Osteocyte (in vitro differentiated cells): ENCODE measurements at regions not wholly inside any gene's neighbourhood (a gene's known extent, or its start where the extent isn't known, plus 50 kb on each side); places are given as distances from the start of the nearest gene placed in this dataset.
"Not testable (repeated sequence)": the region's sequence is repeated elsewhere in the genome, so short reads cannot be mapped to it uniquely, and the experiment has no call there.

Experiments used
- DNase-seq: peaks from one replicate; pipeline ENCODE4 v3.0.0; 2021; ENCODE audit warnings: mixed read lengths; ENCODE audit not compliant: unreplicated experiment; ENCODE audit errors: extremely low spot score
- H3K27ac Mint-ChIP-seq: one replicate; pipeline ENCODE4 v1.8.0; 2021; ENCODE audit warnings: mild to moderate bottlenecking, mixed read lengths; ENCODE audit not compliant: unreplicated experiment
- H3K27me3 Mint-ChIP-seq: one replicate; pipeline ENCODE4 v1.8.0; 2021; ENCODE audit warnings: mixed read lengths; ENCODE audit not compliant: unreplicated experiment
- H3K36me3 Mint-ChIP-seq: one replicate; pipeline ENCODE4 v1.8.0; 2021; ENCODE audit warnings: mixed read lengths; ENCODE audit not compliant: unreplicated experiment
- H3K4me1 Mint-ChIP-seq: one replicate; pipeline ENCODE4 v1.8.0; 2021; ENCODE audit warnings: mixed read lengths; ENCODE audit not compliant: unreplicated experiment
- H3K4me3 Mint-ChIP-seq: one replicate; pipeline ENCODE4 v1.8.0; 2021; ENCODE audit warnings: mild to moderate bottlenecking, moderate library complexity, mixed read lengths; ENCODE audit not compliant: unreplicated experiment
- H3K9me3 Mint-ChIP-seq: one replicate; pipeline ENCODE4 v1.8.0; 2021; ENCODE audit warnings: mixed read lengths; ENCODE audit not compliant: unreplicated experiment
- TF ChIP-seq, protein P1 (sequence below): fragments of 200-600 bp; sonication (generic); IDR thresholded peaks from 2 replicates; pipeline ENCODE4 v1.5.0; 2021; ENCODE audit warnings: antibody characterized with exemption, mild to moderate bottlenecking, moderate library complexity

DNA sequence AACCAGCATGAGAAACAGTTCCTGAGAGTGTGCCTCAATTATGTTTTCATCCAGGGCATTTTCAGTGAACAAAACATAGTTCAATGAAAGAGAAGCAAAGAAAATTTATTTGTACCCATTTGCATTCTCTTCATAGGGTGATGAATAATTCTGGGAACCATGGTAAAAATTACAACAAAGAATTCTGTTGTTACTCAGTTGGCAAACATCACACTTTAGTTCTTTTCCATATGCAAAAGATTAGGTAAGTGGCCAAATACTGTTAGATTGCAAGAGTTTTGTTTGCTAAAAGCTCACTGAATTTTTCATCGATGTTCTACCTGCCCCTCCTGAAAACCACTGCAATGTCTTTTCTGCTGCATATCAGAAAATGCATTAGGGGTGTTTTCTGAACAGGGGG lies 132.4 kb upstream of the RGS6 start:
- Mint-ChIP-seq H3K36me3 (no peaks in the 10 kb centered on the region), H3K27ac (no peak overlapping the region), H3K4me1 (peaks cover 6% of the 10 kb centered on the region), H3K27me3 (peaks cover 4% of the 10 kb centered on the region), H3K9me3 (no peaks in the 10 kb centered on the region), H3K4me3 (no peak overlapping the region)
- TF ChIP-seq, protein P1, sequence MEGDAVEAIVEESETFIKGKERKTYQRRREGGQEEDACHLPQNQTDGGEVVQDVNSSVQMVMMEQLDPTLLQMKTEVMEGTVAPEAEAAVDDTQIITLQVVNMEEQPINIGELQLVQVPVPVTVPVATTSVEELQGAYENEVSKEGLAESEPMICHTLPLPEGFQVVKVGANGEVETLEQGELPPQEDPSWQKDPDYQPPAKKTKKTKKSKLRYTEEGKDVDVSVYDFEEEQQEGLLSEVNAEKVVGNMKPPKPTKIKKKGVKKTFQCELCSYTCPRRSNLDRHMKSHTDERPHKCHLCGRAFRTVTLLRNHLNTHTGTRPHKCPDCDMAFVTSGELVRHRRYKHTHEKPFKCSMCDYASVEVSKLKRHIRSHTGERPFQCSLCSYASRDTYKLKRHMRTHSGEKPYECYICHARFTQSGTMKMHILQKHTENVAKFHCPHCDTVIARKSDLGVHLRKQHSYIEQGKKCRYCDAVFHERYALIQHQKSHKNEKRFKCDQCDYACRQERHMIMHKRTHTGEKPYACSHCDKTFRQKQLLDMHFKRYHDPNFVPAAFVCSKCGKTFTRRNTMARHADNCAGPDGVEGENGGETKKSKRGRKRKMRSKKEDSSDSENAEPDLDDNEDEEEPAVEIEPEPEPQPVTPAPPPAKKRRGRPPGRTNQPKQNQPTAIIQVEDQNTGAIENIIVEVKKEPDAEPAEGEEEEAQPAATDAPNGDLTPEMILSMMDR, result no peak
- DNase-seq, result no peak

DNA sequence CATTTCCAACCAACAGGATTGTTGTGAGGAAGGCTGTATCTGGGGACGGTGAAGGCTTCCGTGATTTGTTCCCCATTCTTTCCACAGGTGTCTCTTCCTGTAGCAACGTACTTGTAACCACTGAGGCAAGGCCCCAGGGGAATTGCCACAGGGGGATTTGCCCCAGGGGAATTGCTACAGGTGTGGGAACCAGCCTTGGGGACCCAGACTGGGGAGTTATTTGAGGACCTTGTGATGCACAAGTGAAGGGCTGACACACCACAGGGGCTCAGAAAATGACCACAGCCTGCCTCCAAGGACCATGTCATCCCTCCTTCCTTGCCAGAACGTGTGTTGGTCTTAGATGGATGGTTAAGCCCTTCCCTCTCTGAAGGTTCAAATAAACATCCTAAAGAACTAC lies 131.4 kb upstream of the RGS6 start:
- no peak for DNase-seq
- TF ChIP-seq, protein P1, result no peak
- Mint-ChIP-seq H3K9me3 (no peaks in the 10 kb centered on the region), H3K4me3 (no peak overlapping the region), H3K4me1 (peaks cover 6% of the 10 kb centered on the region), H3K27me3 (peaks cover 4% of the 10 kb centered on the region), H3K27ac (no peak overlapping the region), H3K36me3 (no peaks in the 10 kb centered on the region)

DNA sequence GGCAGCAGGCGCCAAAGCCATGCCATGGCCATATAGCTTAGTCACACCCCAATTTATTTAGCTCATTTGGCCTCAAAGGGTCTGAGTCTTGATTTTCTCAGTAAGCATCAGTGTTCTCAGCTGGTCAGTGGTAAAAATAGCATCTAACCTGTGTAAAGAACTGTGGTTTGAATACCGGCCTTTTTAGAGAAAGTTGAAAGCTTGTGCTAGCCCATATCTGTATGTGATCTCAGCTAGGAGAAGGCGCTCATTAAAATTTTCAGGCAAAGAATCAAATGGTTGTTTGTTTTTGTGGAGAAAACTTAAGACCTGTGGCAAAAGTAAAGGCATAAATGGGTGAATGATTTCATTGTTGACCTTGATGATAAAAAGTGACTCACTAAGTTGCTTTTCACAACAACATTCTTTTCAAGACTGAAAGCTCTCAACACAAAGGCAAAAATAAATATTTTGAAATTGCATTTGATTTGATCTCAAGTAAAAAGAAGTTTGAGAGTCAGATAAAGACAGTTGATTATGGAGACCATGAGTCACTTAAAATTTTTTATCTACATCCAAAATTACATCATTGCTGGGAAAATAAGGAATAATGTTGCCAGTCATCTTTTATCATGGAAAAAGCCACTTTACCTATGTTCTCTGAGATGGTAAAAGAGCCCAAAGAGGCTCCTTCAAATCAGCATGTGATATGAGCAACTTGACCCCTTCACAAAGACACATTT lies 128.5 kb upstream of the RGS6 start:
- no peaks in the 10 kb centered on the region for H3K9me3 Mint-ChIP-seq
- peaks cover 2% of the 10 kb centered on the region for H3K27me3 Mint-ChIP-seq
- peaks cover 3% of the 10 kb centered on the region for H3K4me1 Mint-ChIP-seq
- TF ChIP-seq, protein P1, result no peak
- no peaks in the 10 kb centered on the region for H3K36me3 Mint-ChIP-seq
- DNase-seq, result no peak
- H3K4me3 Mint-ChIP-seq, result no peak overlapping the region
- H3K27ac Mint-ChIP-seq, result no peak overlapping the region

DNA sequence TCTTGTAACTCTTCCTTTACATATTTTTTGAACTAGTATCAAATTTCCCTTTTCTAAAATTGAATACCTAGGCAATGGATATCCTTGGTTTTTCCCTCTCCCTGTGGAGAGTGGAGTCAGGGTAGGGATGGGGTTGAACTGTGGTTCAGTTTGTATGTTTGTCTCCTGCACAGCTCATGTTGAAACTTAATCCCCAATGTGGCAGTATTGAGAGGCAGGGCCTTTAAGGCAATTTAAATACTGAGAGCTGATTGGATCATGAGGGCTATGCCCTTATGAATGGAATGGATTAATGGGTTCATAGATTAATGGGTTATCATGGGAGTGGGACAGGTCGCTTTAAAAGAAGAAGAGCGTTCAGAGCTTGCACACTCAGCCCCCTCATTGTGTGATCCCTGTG lies 127.2 kb upstream of the RGS6 start:
- no peak for DNase-seq
- no peak overlapping the region for H3K4me3 Mint-ChIP-seq
- H3K9me3 Mint-ChIP-seq, result no peaks in the 10 kb centered on the region
- H3K4me1 Mint-ChIP-seq, result no peaks in the 10 kb centered on the region
- TF ChIP-seq, protein P1, result no peak
- peaks cover 3% of the 10 kb centered on the region for H3K27me3 Mint-ChIP-seq
- no peak overlapping the region for H3K27ac Mint-ChIP-seq
- no peaks in the 10 kb centered on the region for H3K36me3 Mint-ChIP-seq

DNA sequence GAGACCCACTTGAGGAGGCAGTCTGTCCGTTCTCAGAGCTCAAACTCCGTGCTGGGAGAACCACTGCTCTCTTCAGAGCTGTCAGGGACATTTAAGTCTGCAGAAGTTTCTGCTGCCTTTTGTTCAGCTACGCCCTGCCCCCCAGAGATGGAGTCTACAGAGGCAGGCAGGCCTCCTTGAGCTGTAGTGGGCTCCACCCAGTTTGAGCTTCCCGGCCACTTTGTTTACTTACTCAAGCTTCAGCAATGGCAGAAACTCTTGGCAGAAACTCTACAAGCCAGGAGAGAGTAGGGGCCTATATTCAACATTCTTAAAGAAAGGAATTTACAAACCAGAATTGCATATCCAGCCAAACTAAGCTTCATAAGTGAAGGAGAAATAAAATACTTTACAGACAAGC lies 125.2 kb upstream of the RGS6 start:
- H3K9me3 Mint-ChIP-seq, H3K36me3 Mint-ChIP-seq, DNase-seq, H3K4me3 Mint-ChIP-seq, H3K27me3 Mint-ChIP-seq, H3K27ac Mint-ChIP-seq, H3K4me1 Mint-ChIP-seq: not testable (repeated sequence)

DNA sequence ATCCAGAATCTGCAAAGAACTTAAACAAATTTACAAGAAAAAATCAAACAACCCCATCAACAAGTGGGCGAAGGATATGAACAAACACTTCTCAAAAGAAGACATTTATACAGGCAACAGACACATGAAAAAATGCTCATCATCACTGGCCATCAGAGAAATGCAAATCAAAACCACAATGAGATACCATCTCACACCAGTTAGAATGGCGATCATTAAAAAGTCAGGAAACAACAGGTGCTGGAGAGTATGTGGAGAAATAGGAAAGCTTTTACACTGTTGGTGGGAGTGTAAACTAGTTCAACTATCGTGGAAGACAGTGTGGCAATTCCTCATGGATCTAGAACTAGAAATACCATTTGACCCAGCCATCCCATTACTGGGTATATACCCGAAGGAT lies 121.4 kb upstream of the RGS6 start:
- DNase-seq, H3K4me3 Mint-ChIP-seq, H3K4me1 Mint-ChIP-seq, H3K36me3 Mint-ChIP-seq, H3K9me3 Mint-ChIP-seq, H3K27ac Mint-ChIP-seq: not testable (repeated sequence)
- H3K27me3 Mint-ChIP-seq, result peaks cover 15% of the 10 kb centered on the region
